H1 (cell line): ENCODE measurements at regions not wholly inside any gene's neighbourhood (a gene's known extent, or its start where the extent isn't known, plus 50 kb on each side); places are given as distances from the start of the nearest gene placed in this dataset.

ENCODE experiments used
- CTCF ChIA-PET: fragments of 300-600 bp; sonication (Branson Sonifier 250); formaldehyde crosslinking; loops from one replicate; lab custom pipeline; 2021; ENCODE audit not compliant: partially characterized antibody; lab: Charles Lee
- POLR2A ChIA-PET: fragments of 300-600 bp; sonication (Branson Sonifier 250); formaldehyde crosslinking; loops from one replicate; lab custom pipeline; 2021; ENCODE audit warnings: inconsistent platforms; ENCODE audit not compliant: partially characterized antibody; lab: Charles Lee
- DNase-seq, 2 experiments: peaks; one replicate each; pipeline versions ENCODE4 v3.0.0 to v3.0.0-alpha.2; 2010 to 2022; ENCODE audit warnings: low spot score in 2 of 2, low read depth in 1 of 2, mixed read lengths in 1 of 2
- FAIRE-seq: peaks from 2 replicates; lab custom pipeline; 2011; peaks lifted over from hg19 to GRCh38; lab: Jason Lieb, UNC
- H2AFZ ChIP-seq: 2 replicates; pipeline ENCODE4 v1.8.1; 2012; ENCODE audit warnings: low read length, inconsistent platforms
- H2AK5ac ChIP-seq: 2 replicates; pipeline ENCODE4 v1.6.1; 2013; ENCODE audit warnings: low read depth, low read length
- H2BK120ac ChIP-seq: replicated peaks from 2 replicates; pipeline ENCODE3; 2013; ENCODE audit warnings: low read depth, low read length, inconsistent platforms
- H2BK12ac ChIP-seq: 2 replicates; pipeline ENCODE4 v1.6.1; 2013; ENCODE audit warnings: low read depth, low read length
- H2BK15ac ChIP-seq: 2 replicates; pipeline ENCODE4 v1.6.1; 2013; ENCODE audit warnings: low read length
- H2BK20ac ChIP-seq: 2 replicates; pipeline ENCODE4 v1.6.1; 2013; ENCODE audit warnings: low read length
- H2BK5ac ChIP-seq: 2 replicates; pipeline ENCODE4 v1.6.1; 2013; ENCODE audit warnings: low read depth, low read length
- H3K14ac ChIP-seq: 2 replicates; pipeline ENCODE4 v1.6.1; 2013; ENCODE audit warnings: inconsistent platforms; ENCODE audit not compliant: insufficient read length
- H3K18ac ChIP-seq: 2 replicates; pipeline ENCODE4 v1.6.1; 2013; ENCODE audit warnings: low read length; ENCODE audit errors: extremely low read depth
- H3K23ac ChIP-seq: 2 replicates; pipeline ENCODE4 v1.6.1; 2013; ENCODE audit warnings: inconsistent platforms; ENCODE audit not compliant: insufficient read length
- H3K23me2 ChIP-seq: 2 replicates; pipeline ENCODE4 v1.6.1; 2013; ENCODE audit warnings: low read depth, low read length
- H3K27ac ChIP-seq: 2 replicates; pipeline ENCODE4 v1.6.1; 2011; ENCODE audit warnings: low read depth, low read length, inconsistent platforms
- H3K27me3 ChIP-seq, 4 experiments: replicated peaks in 1 of 4; 1 replicate in 1 of 4; 2 replicates in 3 of 4; pipeline versions ENCODE4 v1.6.1 to v1.8.1; 2011 to 2013; ENCODE audit warnings: low read length in 3 of 4, mild to moderate bottlenecking in 3 of 4, inconsistent platforms in 2 of 4, mixed read lengths in 2 of 4, moderate library complexity in 1 of 4; ENCODE audit not compliant: control insufficient read depth in 3 of 4, insufficient read depth in 3 of 4; ENCODE audit errors: extremely low read depth in 1 of 4
- H3K36me3 ChIP-seq, 4 experiments: 2 replicates each; pipeline versions ENCODE4 v1.6.1 to v1.8.1; 2011 to 2013; ENCODE audit warnings: mild to moderate bottlenecking in 4 of 4, low read length in 3 of 4, moderate library complexity in 2 of 4, control low read depth in 1 of 4, inconsistent platforms in 1 of 4; ENCODE audit not compliant: insufficient read depth in 4 of 4, control insufficient read depth in 2 of 4
- H3K4ac ChIP-seq: replicated peaks from 2 replicates; pipeline ENCODE3; 2013; ENCODE audit warnings: low read length, low read depth, mixed read lengths, inconsistent platforms; ENCODE audit not compliant: insufficient read length
- H3K4me1 ChIP-seq, 4 experiments: replicated peaks in 1 of 4; 1 replicate in 1 of 4; 2 replicates in 3 of 4; pipeline versions ENCODE4 v1.6.1 to v1.8.1; 2011 to 2013; ENCODE audit warnings: low read length in 3 of 4, inconsistent platforms in 2 of 4, mixed read lengths in 1 of 4; ENCODE audit not compliant: insufficient read depth in 4 of 4, control insufficient read depth in 3 of 4
- H3K4me2 ChIP-seq, 2 experiments: 2 replicates each; pipeline versions ENCODE4 v1.6.1 to v1.8.1; 2011 to 2013; ENCODE audit warnings: low read depth in 2 of 2, low read length in 2 of 2, control low read depth in 1 of 2, inconsistent platforms in 1 of 2, mild to moderate bottlenecking in 1 of 2; ENCODE audit not compliant: insufficient read depth in 1 of 2
- H3K4me3 ChIP-seq, 4 experiments: fragments of 200-600, 300-600 bp in 1 of 4; sonication (generic), shearing (Covaris generic), sonication (Bioruptor Twin) in 1 of 4; 2 replicates each; pipeline versions ENCODE4 v1.5.1 to v1.8.1; 2011 to 2016; ENCODE audit warnings: low read length in 4 of 4, low read depth in 3 of 4, control low read depth in 2 of 4, inconsistent platforms in 2 of 4, mild to moderate bottlenecking in 2 of 4, mixed read lengths in 1 of 4, moderate library complexity in 1 of 4; ENCODE audit not compliant: insufficient read depth in 2 of 4; ENCODE audit errors: extremely low read depth in 1 of 4
- H3K56ac ChIP-seq: replicated peaks from 2 replicates; pipeline ENCODE3; 2013; ENCODE audit warnings: low read depth, mild to moderate bottlenecking, mixed read lengths, low read length, inconsistent platforms; ENCODE audit not compliant: insufficient read length
- H3K79me1 ChIP-seq: 2 replicates; pipeline ENCODE4 v1.6.1; 2013; ENCODE audit warnings: low read depth, low read length, control low read depth
- H3K79me2 ChIP-seq, 2 experiments: 2 replicates each; pipeline versions ENCODE4 v1.6.1 to v1.8.1; 2012 to 2013; ENCODE audit warnings: low read length in 2 of 2, mild to moderate bottlenecking in 2 of 2, inconsistent platforms in 1 of 2; ENCODE audit not compliant: insufficient read depth in 2 of 2, control insufficient read depth in 1 of 2
- H3K9ac ChIP-seq, 4 experiments: replicated peaks in 1 of 4; 1 replicate in 1 of 4; 2 replicates in 3 of 4; pipeline versions ENCODE4 v1.6.1 to v1.8.1; 2011 to 2013; ENCODE audit warnings: low read depth in 3 of 4, low read length in 3 of 4, control low read depth in 2 of 4, mild to moderate bottlenecking in 2 of 4, moderate library complexity in 2 of 4, inconsistent platforms in 1 of 4; ENCODE audit errors: extremely low read depth in 1 of 4
- H3K9me3 ChIP-seq, 2 experiments: 2 replicates each; pipeline versions ENCODE4 v1.6.1 to v1.8.1; 2012 to 2013; ENCODE audit warnings: mild to moderate bottlenecking in 2 of 2, moderate library complexity in 2 of 2, control low read depth in 1 of 2, inconsistent platforms in 1 of 2, low read depth in 1 of 2, low read length in 1 of 2, mixed read lengths in 1 of 2; ENCODE audit not compliant: insufficient read depth in 2 of 2
- H4K20me1 ChIP-seq, 2 experiments: replicated peaks in 1 of 2; 2 replicates each; pipeline versions ENCODE3 to v1.8.1; 2011 to 2013; ENCODE audit warnings: inconsistent platforms in 2 of 2, low read length in 2 of 2, mild to moderate bottlenecking in 1 of 2; ENCODE audit not compliant: insufficient read depth in 2 of 2, control insufficient read depth in 1 of 2
- H4K5ac ChIP-seq: 2 replicates; pipeline ENCODE4 v1.6.1; 2013; ENCODE audit warnings: low read length, low read depth, mixed read lengths, inconsistent platforms; ENCODE audit not compliant: insufficient read length
- H4K8ac ChIP-seq: 2 replicates; pipeline ENCODE4 v1.8.0; 2013; ENCODE audit warnings: mild to moderate bottlenecking, moderate library complexity, low read length, inconsistent platforms; ENCODE audit not compliant: insufficient read depth; ENCODE audit errors: extremely low read depth
- H4K91ac ChIP-seq: replicated peaks from 2 replicates; pipeline ENCODE3; 2013; ENCODE audit warnings: low read length, mixed read lengths, inconsistent platforms; ENCODE audit not compliant: insufficient read length
- CBX8 ChIP-seq: fragments of 300-800, 300-1000 bp; sonication (generic); IDR thresholded peaks from 2 replicates; pipeline ENCODE4 v1.7.1; 2016; ENCODE audit warnings: low read depth, low read length, borderline replicate concordance
- EP300 ChIP-seq, 2 experiments: IDR thresholded peaks; 1 replicate in 1 of 2; 2 replicates in 1 of 2; pipeline ENCODE4 v1.6.1; 2011 to 2012; ENCODE audit warnings: low read depth in 2 of 2, low read length in 2 of 2, mild to moderate bottlenecking in 2 of 2, borderline replicate concordance in 1 of 2, inconsistent platforms in 1 of 2, moderate library complexity in 1 of 2
- RAD21 ChIP-seq, 2 experiments: IDR thresholded peaks in 1 of 2; conservative IDR thresholded peaks in 1 of 2; 2 replicates each; pipeline ENCODE4 v1.6.1; 2011; ENCODE audit warnings: low read depth in 2 of 2, low read length in 2 of 2, improper control_type of control experiment in 1 of 2, inconsistent platforms in 1 of 2, mild to moderate bottlenecking in 1 of 2, moderate library complexity in 1 of 2
- WGBS, 2 experiments: shearing (Covaris generic) in 1 of 2; methylation state at CpG; one replicate each; pipeline versions ENCODE4 v1.1.6 to v1.1.7; 2013 to 2015; ENCODE audit warnings: low lambda C conversion rate in 2 of 2, mixed read lengths in 2 of 2, inconsistent platforms in 1 of 2, low coverage in 1 of 2, missing lambda C conversion rate in 1 of 2; ENCODE audit not compliant: insufficient replicate concordance in 2 of 2, insufficient coverage in 1 of 2, insufficient read length in 1 of 2; ENCODE audit errors: extremely low coverage in 1 of 2, missing lambda C conversion rate in 1 of 2; 5-methylcytosine and 5-hydroxymethylcytosine counted together

DNA sequence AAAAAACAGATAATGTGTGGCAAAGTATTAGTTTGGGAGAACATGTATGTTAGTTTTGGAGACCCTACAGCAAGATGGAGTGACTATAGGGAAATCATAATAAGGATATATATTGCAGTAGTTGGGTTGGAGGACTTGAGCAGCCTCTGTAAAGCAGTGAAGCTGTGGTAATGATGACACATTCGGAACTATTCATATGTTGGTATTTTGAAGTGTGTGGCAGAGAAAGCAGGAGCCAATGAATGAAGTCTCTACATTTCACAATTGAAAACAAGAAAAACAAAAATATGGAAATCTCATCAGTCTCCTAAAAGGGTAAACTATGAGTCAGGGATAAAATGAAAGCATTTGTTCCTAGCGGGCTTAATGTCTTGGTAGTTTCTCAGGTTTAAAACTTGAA lies 645.9 kb downstream of the OTOL1 start:
- Histone ChIP-seq H3K36me3 (no peaks in the 10 kb centered on the region), H4K20me1 (no peaks in the 10 kb centered on the region), H3K23me2 (no peaks in the 10 kb centered on the region), H3K27ac (no peak overlapping the region), H3K18ac (no peak overlapping the region), H2BK120ac (no peak overlapping the region), H3K4ac (no peak overlapping the region), H4K91ac (no peak overlapping the region), H3K56ac (no peak overlapping the region), H3K23ac (no peak overlapping the region), H3K27me3 (no peaks in the 10 kb centered on the region), H2BK12ac (no peak overlapping the region), H3K79me2 (no peaks in the 10 kb centered on the region), H3K14ac (no peak overlapping the region), H4K8ac (no peak overlapping the region), H3K4me1 (no peaks in the 10 kb centered on the region), H3K9me3 (no peaks in the 10 kb centered on the region), H4K5ac (no peak overlapping the region), H3K9ac (no peak overlapping the region), H2AK5ac (no peak overlapping the region), H2BK15ac (no peak overlapping the region), H3K4me2 (no peak overlapping the region), H2BK5ac (no peak overlapping the region), H2BK20ac (no peak overlapping the region), H2AFZ (no peak overlapping the region), H3K4me3 (no peak overlapping the region), H3K79me1 (no peaks in the 10 kb centered on the region)
- 98% methylated on average over 2 of the region's 2 CpGs; no CpG with 5 or more reads in 1 of the 2 experiments for WGBS, 2 experiments
- POLR2A ChIA-PET = no interaction called here
- FAIRE-seq (no peak), DNase-seq (no peak)
- CTCF ChIA-PET = no interaction called here
- no peak for TF ChIP-seq CBX8
- TF ChIP-seq RAD21 (IDR thresholded peaks at IDR 0.05 in 1 of 2, conservative IDR thresholded peaks at IDR 0.05 in 1 of 2; ENCODE audit: low read depth in 2 of 2, low read length in 2 of 2) = no peak
- TF ChIP-seq EP300 (IDR thresholded peaks at IDR 0.05; ENCODE audit: borderline replicate concordance in 1 of 2, low read depth in 2 of 2, low read length in 2 of 2) = no peak
